ENCODE measurements at regions not wholly inside any gene's neighbourhood (a gene's known extent, or its start where the extent isn't known, plus 50 kb on each side); places are given as distances from the start of the nearest gene placed in this dataset.

GRCh38 chr6:14695579-14695978 is 550.3 kb upstream of the JARID2 start:
- Histone ChIP-seq H3K9me3 (ENCODE audit: control insufficient read depth, insufficient read depth, low read depth, low read length) (no peaks in the 10 kb centered on the region), H3K27me3 (ENCODE audit: control insufficient read depth, insufficient read depth, low read length) (no peaks in the 10 kb centered on the region), H3K27ac (ENCODE audit: low read length) (no peak overlapping the region), H3K36me3 (ENCODE audit: control insufficient read depth, insufficient read depth, low read length) (no peaks in the 10 kb centered on the region), H3K4me3 (ENCODE audit: low read depth in 2 of 2, low read length in 2 of 2) (no peak overlapping the region), H3K4me1 (ENCODE audit: control insufficient read depth, insufficient read depth, low read length) (no peaks in the 10 kb centered on the region)
- in situ Hi-C loops (cut with HindIII; ENCODE audit: low pct_unique_long_range_greater_than_20kb, low sequenced_read_pairs): no loop called here
- TF ChIP-seq TCF7L2 (IDR thresholded peaks at IDR 0.05; ENCODE audit: low read depth, low read length) (no peak), REST (IDR thresholded peaks at IDR 0.05; ENCODE audit: insufficient read depth in 1 of 2, low read depth in 2 of 2, low read length in 1 of 2) (no peak), POLR2AphosphoS5 (IDR thresholded peaks at IDR 0.05; ENCODE audit: low read depth, low read length) (no peak), CTCF (IDR thresholded peaks at IDR 0.05) (no peak), SIN3A (IDR thresholded peaks at IDR 0.05; ENCODE audit: borderline replicate concordance, insufficient read depth, low read depth, low read length) (no peak)
- no peak for ATAC-seq
- intact Hi-C loops (cut with micrococcal nuclease; ENCODE audit: unreplicated experiment): no loop called here
- DNase-seq (ENCODE audit: low read depth, low spot score): no peak
- ChIA-PET CTCF (no interaction called here), POLR2A (no interaction called here)
- no TSS peak for BruUV-seq (replicated peaks)

- POLR2A ChIA-PET: interaction anchor here (0.5 kb wide), 1 partner anchor 251 kb away, joined by 8 read pairs; no protein-coding TSS in a partner anchor
- Histone ChIP-seq H3K36me3 (ENCODE audit: control insufficient read depth, insufficient read depth, low read length) (no peaks in the 10 kb centered on the region), H3K9me3 (ENCODE audit: control insufficient read depth, insufficient read depth, low read depth, low read length) (no peaks in the 10 kb centered on the region), H3K27me3 (ENCODE audit: control insufficient read depth, insufficient read depth, low read length) (no peaks in the 10 kb centered on the region), H3K27ac (ENCODE audit: low read length) (no peak overlapping the region), H3K4me1 (ENCODE audit: control insufficient read depth, insufficient read depth, low read length) (no peaks in the 10 kb centered on the region), H3K4me3 (ENCODE audit: low read depth in 2 of 2, low read length in 2 of 2) (no peak overlapping the region)
- CTCF ChIA-PET: no interaction called here
- DNase-seq (ENCODE audit: low read depth, low spot score) (no peak), ATAC-seq (no peak)
- intact Hi-C loops (cut with micrococcal nuclease; ENCODE audit: unreplicated experiment) (no loop called here), in situ Hi-C loops (cut with HindIII; ENCODE audit: low pct_unique_long_range_greater_than_20kb, low sequenced_read_pairs) (no loop called here)
- BruUV-seq (replicated peaks): no TSS peak
- no peak for TF ChIP-seq POLR2AphosphoS5 (IDR thresholded peaks at IDR 0.05; ENCODE audit: low read depth, low read length)
- TF ChIP-seq SIN3A (IDR thresholded peaks at IDR 0.05; ENCODE audit: borderline replicate concordance, insufficient read depth, low read depth, low read length): no peak
- TF ChIP-seq REST (IDR thresholded peaks at IDR 0.05; ENCODE audit: insufficient read depth in 1 of 2, low read depth in 2 of 2, low read length in 1 of 2): no peak
- no peak for TF ChIP-seq CTCF (IDR thresholded peaks at IDR 0.05)
- no peak for TF ChIP-seq TCF7L2 (IDR thresholded peaks at IDR 0.05; ENCODE audit: low read depth, low read length)
Observed at GRCh38 chr6:14696367-14696766, 549.5 kb upstream of the JARID2 start.
